Astrocyte (in vitro differentiated cells and primary cell): ENCODE measurements at regions not wholly inside any gene's neighbourhood (a gene's known extent, or its start where the extent isn't known, plus 50 kb on each side); places are given as distances from the start of the nearest gene placed in this dataset.

Experiments
- CTCF ChIP-seq: IDR thresholded peaks from 2 replicates; pipeline ENCODE4 v1.5.1; 2011; ENCODE audit warnings: low read depth, mild to moderate bottlenecking, inconsistent platforms, low read length, moderate library complexity; ENCODE audit not compliant: insufficient read depth
- EZH2 ChIP-seq: IDR thresholded peaks from 2 replicates; pipeline ENCODE4 v1.6.1; 2012; ENCODE audit warnings: mild to moderate bottlenecking, low read length, inconsistent platforms; ENCODE audit not compliant: insufficient read depth

GRCh38 chr5:153937661-153938060 lies 101.0 kb downstream of the FAM114A2 start:
- no peak for TF ChIP-seq CTCF
- no peak for TF ChIP-seq EZH2
